A673 (cell line): ENCODE measurements at regions not wholly inside any gene's neighbourhood (a gene's known extent, or its start where the extent isn't known, plus 50 kb on each side); places are given as distances from the start of the nearest gene placed in this dataset.
"Not testable (repeated sequence)": the region's sequence is repeated elsewhere in the genome, so short reads cannot be mapped to it uniquely, and the experiment has no call there.

Experiments used
- BruUV-seq: library from RNA; stranded (reverse); fragments of 400-500 nt; replicated peaks from 2 replicates; lab custom pipeline; 2021; lab: Mats Ljungman, UMichigan
- CTCF ChIA-PET: fragments of 300-600 bp; sonication (Branson Sonifier 250); formaldehyde crosslinking; loops from one replicate; lab custom pipeline; 2022; ENCODE audit warnings: antibody characterized with exemption; lab: Charles Lee
- POLR2A ChIA-PET: fragments of 300-600 bp; sonication (Branson Sonifier 250); formaldehyde crosslinking; loops from one replicate; lab custom pipeline; 2022; ENCODE audit warnings: antibody characterized with exemption; ENCODE audit not compliant: low non-redundant PET; lab: Charles Lee
- DNase-seq: peaks from one replicate; pipeline ENCODE4 v3.0.0-alpha.2; 2015; ENCODE audit warnings: low spot score
- H3K27ac ChIP-seq: fragments of 200-600 bp; sonication (generic); 2 replicates; pipeline ENCODE4 v1.5.1; 2016; ENCODE audit warnings: mixed run types, low read depth, mild to moderate bottlenecking, mixed read lengths, antibody characterized with exemption, low read length; ENCODE audit not compliant: poor library complexity, severe bottlenecking
- H3K27me3 ChIP-seq: fragments of 200-600 bp; sonication (generic); replicated peaks from 2 replicates; pipeline ENCODE4 v1.6.1; 2017; ENCODE audit warnings: mixed run types, low read depth, mild to moderate bottlenecking, mixed read lengths, antibody characterized with exemption, low read length; ENCODE audit not compliant: insufficient read depth, poor library complexity
- H3K36me3 ChIP-seq: fragments of 200-600 bp; sonication (generic); 2 replicates; pipeline ENCODE4 v1.6.1; 2016; ENCODE audit warnings: mixed run types, mild to moderate bottlenecking, mixed read lengths, antibody characterized with exemption, low read length; ENCODE audit not compliant: insufficient read depth, poor library complexity, severe bottlenecking
- H3K4me1 ChIP-seq: fragments of 200-600 bp; sonication (generic); 2 replicates; pipeline ENCODE4 v1.6.1; 2017; ENCODE audit warnings: mixed run types, mild to moderate bottlenecking, mixed read lengths, antibody characterized with exemption, low read length; ENCODE audit not compliant: insufficient read depth, poor library complexity, severe bottlenecking
- H3K4me3 ChIP-seq: fragments of 200-600 bp; sonication (generic); 2 replicates; pipeline ENCODE4 v1.5.1; 2016; ENCODE audit warnings: low read depth, mixed run types, mild to moderate bottlenecking, mixed read lengths, low read length; ENCODE audit not compliant: poor library complexity, severe bottlenecking
- H3K9me3 ChIP-seq: fragments of 200-600 bp; sonication (generic); 2 replicates; pipeline ENCODE4 v1.6.1; 2016; ENCODE audit warnings: mixed run types, low read depth, mild to moderate bottlenecking, mixed read lengths, antibody characterized with exemption, low read length; ENCODE audit not compliant: poor library complexity, severe bottlenecking
- EZH2 ChIP-seq: fragments of 200-600 bp; sonication (generic); IDR thresholded peaks from 2 replicates; pipeline ENCODE4 v1.6.1; 2017; ENCODE audit warnings: borderline replicate concordance, low read depth, mild to moderate bottlenecking, mixed read lengths, antibody characterized with exemption, low read length; ENCODE audit not compliant: poor library complexity, severe bottlenecking
- intact Hi-C: fragments of 100-400 bp; cut with micrococcal nuclease; formaldehyde crosslinking; loops from one replicate; pipeline ENCODE4 v1.10.0; 2022; ENCODE audit not compliant: unreplicated experiment
- TF ChIP-seq, protein P1 (sequence below): fragments of 300-800, 200-600 bp; sonication (generic); conservative IDR thresholded peaks from 2 replicates; pipeline ENCODE4 v1.5.1; 2017; ENCODE audit warnings: low read depth, mild to moderate bottlenecking, antibody characterized with exemption, low read length, moderate library complexity, mixed read lengths

- TF ChIP-seq EZH2, result no peak
- TF ChIP-seq, protein P1, sequence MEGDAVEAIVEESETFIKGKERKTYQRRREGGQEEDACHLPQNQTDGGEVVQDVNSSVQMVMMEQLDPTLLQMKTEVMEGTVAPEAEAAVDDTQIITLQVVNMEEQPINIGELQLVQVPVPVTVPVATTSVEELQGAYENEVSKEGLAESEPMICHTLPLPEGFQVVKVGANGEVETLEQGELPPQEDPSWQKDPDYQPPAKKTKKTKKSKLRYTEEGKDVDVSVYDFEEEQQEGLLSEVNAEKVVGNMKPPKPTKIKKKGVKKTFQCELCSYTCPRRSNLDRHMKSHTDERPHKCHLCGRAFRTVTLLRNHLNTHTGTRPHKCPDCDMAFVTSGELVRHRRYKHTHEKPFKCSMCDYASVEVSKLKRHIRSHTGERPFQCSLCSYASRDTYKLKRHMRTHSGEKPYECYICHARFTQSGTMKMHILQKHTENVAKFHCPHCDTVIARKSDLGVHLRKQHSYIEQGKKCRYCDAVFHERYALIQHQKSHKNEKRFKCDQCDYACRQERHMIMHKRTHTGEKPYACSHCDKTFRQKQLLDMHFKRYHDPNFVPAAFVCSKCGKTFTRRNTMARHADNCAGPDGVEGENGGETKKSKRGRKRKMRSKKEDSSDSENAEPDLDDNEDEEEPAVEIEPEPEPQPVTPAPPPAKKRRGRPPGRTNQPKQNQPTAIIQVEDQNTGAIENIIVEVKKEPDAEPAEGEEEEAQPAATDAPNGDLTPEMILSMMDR, result no peak
- no peak for DNase-seq
- H3K9me3 ChIP-seq, result peaks cover 6% of the 10 kb centered on the region
- no peak overlapping the region for H3K27ac ChIP-seq
- no peaks in the 10 kb centered on the region for H3K27me3 ChIP-seq
- H3K4me1 ChIP-seq, result no peaks in the 10 kb centered on the region
- H3K36me3 ChIP-seq, result no peaks in the 10 kb centered on the region
- CTCF ChIA-PET, result no interaction called here
- intact Hi-C loops, result no loop called here
- H3K4me3 ChIP-seq, result no peak overlapping the region
- BruUV-seq, result no TSS peak
- POLR2A ChIA-PET, result no interaction called here
Observed at GRCh38 chr11:38756537-38756936, 2158.5 kb upstream of the RAG2 start.

GRCh38 chr11:38751421-38751820, 2153.4 kb upstream of the RAG2 start:
- no peak overlapping the region for H3K4me3 ChIP-seq
- intact Hi-C loops, result no loop called here
- CTCF ChIA-PET, result no interaction called here
- TF ChIP-seq EZH2, result no peak
- TF ChIP-seq, protein P1, result no peak
- H3K9me3 ChIP-seq, result peaks cover 6% of the 10 kb centered on the region
- POLR2A ChIA-PET, result interaction anchor here (0.6 kb wide), 1 partner anchor 34 kb away, joined by 3 read pairs; no protein-coding TSS in a partner anchor
- BruUV-seq, result no TSS peak
- no peak for DNase-seq
- H3K4me1 ChIP-seq, result no peaks in the 10 kb centered on the region
- no peak overlapping the region for H3K27ac ChIP-seq
- H3K36me3 ChIP-seq, result no peaks in the 10 kb centered on the region
- no peaks in the 10 kb centered on the region for H3K27me3 ChIP-seq

- H3K27ac ChIP-seq, intact Hi-C loops, H3K27me3 ChIP-seq, H3K36me3 ChIP-seq, CTCF ChIA-PET, DNase-seq, H3K4me3 ChIP-seq, POLR2A ChIA-PET, H3K4me1 ChIP-seq, BruUV-seq, H3K9me3 ChIP-seq: not testable (repeated sequence)
Observed at GRCh38 chr11:38746516-38746915, 2148.5 kb upstream of the RAG2 start.

- ChIA-PET POLR2A (no interaction called here), CTCF (no interaction called here)
- DNase-seq, result no peak
- no peaks in the 10 kb centered on the region for H3K36me3 ChIP-seq
- H3K4me3 ChIP-seq, result no peak overlapping the region
- peaks cover 21% of the 10 kb centered on the region for H3K27me3 ChIP-seq
- no peak overlapping the region for H3K27ac ChIP-seq
- BruUV-seq, result no TSS peak
- H3K4me1 ChIP-seq, result no peaks in the 10 kb centered on the region
- intact Hi-C loops, result no loop called here
- H3K9me3 ChIP-seq, result no peaks in the 10 kb centered on the region
- TF ChIP-seq, protein P1, result no peak
- no peak for TF ChIP-seq EZH2
Observed at GRCh38 chr11:38723361-38723760, 2125.3 kb upstream of the RAG2 start.
